ENCODE measurements at regions not wholly inside any gene's neighbourhood (a gene's known extent, or its start where the extent isn't known, plus 50 kb on each side); places are given as distances from the start of the nearest gene placed in this dataset.
"Not testable (repeated sequence)": the region's sequence is repeated elsewhere in the genome, so short reads cannot be mapped to it uniquely, and the experiment has no call there.

GRCh38 chr19:34044021-34044420, 128.3 kb upstream of the LSM14A start:
- no peak overlapping the region for H3K9ac ChIP-seq (ENCODE audit: low read depth, low read length, poor library complexity, severe bottlenecking)
- no peaks in the 10 kb centered on the region for H4K20me1 ChIP-seq (ENCODE audit: insufficient read depth, low read length, poor library complexity, severe bottlenecking)
- H3K4me2 ChIP-seq (ENCODE audit: low read depth, low read length, poor library complexity, severe bottlenecking) = no peak overlapping the region
- H3K9me3 ChIP-seq (ENCODE audit: insufficient read depth, low read depth, low read length) = no peaks in the 10 kb centered on the region
- H3F3A ChIP-seq (ENCODE audit: low read depth) = no peaks in the 10 kb centered on the region
- no peaks in the 10 kb centered on the region for H3K79me2 ChIP-seq (ENCODE audit: insufficient read depth, low read length)
- no peaks in the 10 kb centered on the region for H3K4me1 ChIP-seq (ENCODE audit: insufficient read depth, low read length, poor library complexity, severe bottlenecking)
- no peak for TF ChIP-seq EZH2phosphoT487 (IDR thresholded peaks at IDR 0.05; ENCODE audit: borderline replicate concordance)
- TF ChIP-seq CTCF (conservative IDR thresholded peaks at IDR 0.05; ENCODE audit: low read length) = no peak
- no peak overlapping the region for H3K4me3 ChIP-seq (ENCODE audit: low read length, poor library complexity, severe bottlenecking)
- no peak overlapping the region for H2AFZ ChIP-seq (ENCODE audit: low read length)
- H3K27me3 ChIP-seq (ENCODE audit: insufficient read depth, low read length, poor library complexity, severe bottlenecking) = no peaks in the 10 kb centered on the region
- H3K36me3 ChIP-seq (ENCODE audit: insufficient read depth, low read length) = no peaks in the 10 kb centered on the region
- no peaks in the 10 kb centered on the region for H3K9me2 ChIP-seq (replicated peaks; ENCODE audit: low read depth, low read length)

GRCh38 chr19:34049944-34050343, 122.4 kb upstream of the LSM14A start:
- no peak overlapping the region for H3K9ac ChIP-seq (ENCODE audit: low read depth, low read length, poor library complexity, severe bottlenecking)
- no peaks in the 10 kb centered on the region for H3K9me2 ChIP-seq (replicated peaks; ENCODE audit: low read depth, low read length)
- H3K9me3 ChIP-seq (ENCODE audit: insufficient read depth, low read depth, low read length) = no peaks in the 10 kb centered on the region
- H3K36me3 ChIP-seq (ENCODE audit: insufficient read depth, low read length) = no peaks in the 10 kb centered on the region
- no peaks in the 10 kb centered on the region for H3F3A ChIP-seq (ENCODE audit: low read depth)
- no peaks in the 10 kb centered on the region for H4K20me1 ChIP-seq (ENCODE audit: insufficient read depth, low read length, poor library complexity, severe bottlenecking)
- no peaks in the 10 kb centered on the region for H3K79me2 ChIP-seq (ENCODE audit: insufficient read depth, low read length)
- H3K4me3 ChIP-seq (ENCODE audit: low read length, poor library complexity, severe bottlenecking) = no peak overlapping the region
- H3K27me3 ChIP-seq (ENCODE audit: insufficient read depth, low read length, poor library complexity, severe bottlenecking) = no peaks in the 10 kb centered on the region
- H2AFZ ChIP-seq (ENCODE audit: low read length) = no peak overlapping the region
- no peak overlapping the region for H3K4me2 ChIP-seq (ENCODE audit: low read depth, low read length, poor library complexity, severe bottlenecking)
- TF ChIP-seq EZH2phosphoT487 (IDR thresholded peaks at IDR 0.05; ENCODE audit: borderline replicate concordance) (no peak), CTCF (conservative IDR thresholded peaks at IDR 0.05; ENCODE audit: low read length) (no peak)
- H3K4me1 ChIP-seq (ENCODE audit: insufficient read depth, low read length, poor library complexity, severe bottlenecking) = no peaks in the 10 kb centered on the region

- not testable (repeated sequence) for H3K4me1 ChIP-seq (ENCODE audit: insufficient read depth, low read length, poor library complexity, severe bottlenecking); H3K4me2 ChIP-seq (ENCODE audit: low read depth, low read length, poor library complexity, severe bottlenecking); H3K4me3 ChIP-seq (ENCODE audit: low read length, poor library complexity, severe bottlenecking); H3K9ac ChIP-seq (ENCODE audit: low read depth, low read length, poor library complexity, severe bottlenecking); H2AFZ ChIP-seq (ENCODE audit: low read length); H3K27me3 ChIP-seq (ENCODE audit: insufficient read depth, low read length, poor library complexity, severe bottlenecking); H3F3A ChIP-seq (ENCODE audit: low read depth); H4K20me1 ChIP-seq (ENCODE audit: insufficient read depth, low read length, poor library complexity, severe bottlenecking); H3K79me2 ChIP-seq (ENCODE audit: insufficient read depth, low read length); H3K36me3 ChIP-seq (ENCODE audit: insufficient read depth, low read length); H3K9me3 ChIP-seq (ENCODE audit: insufficient read depth, low read depth, low read length); H3K9me2 ChIP-seq (replicated peaks; ENCODE audit: low read depth, low read length)
Measured at GRCh38 chr19:34050430-34050829, 121.9 kb upstream of the LSM14A start.

GRCh38 chr19:34051255-34051654, 121.0 kb upstream of the LSM14A start:
- H3K9me3 ChIP-seq (ENCODE audit: insufficient read depth, low read depth, low read length) = no peaks in the 10 kb centered on the region
- no peak overlapping the region for H3K4me3 ChIP-seq (ENCODE audit: low read length, poor library complexity, severe bottlenecking)
- no peak overlapping the region for H3K9ac ChIP-seq (ENCODE audit: low read depth, low read length, poor library complexity, severe bottlenecking)
- H4K20me1 ChIP-seq (ENCODE audit: insufficient read depth, low read length, poor library complexity, severe bottlenecking) = no peaks in the 10 kb centered on the region
- no peak overlapping the region for H2AFZ ChIP-seq (ENCODE audit: low read length)
- H3K9me2 ChIP-seq (replicated peaks; ENCODE audit: low read depth, low read length) = no peaks in the 10 kb centered on the region
- H3K79me2 ChIP-seq (ENCODE audit: insufficient read depth, low read length) = no peaks in the 10 kb centered on the region
- no peak for TF ChIP-seq EZH2phosphoT487 (IDR thresholded peaks at IDR 0.05; ENCODE audit: borderline replicate concordance)
- TF ChIP-seq CTCF (conservative IDR thresholded peaks at IDR 0.05; ENCODE audit: low read length) = no peak
- no peaks in the 10 kb centered on the region for H3K36me3 ChIP-seq (ENCODE audit: insufficient read depth, low read length)
- H3K4me1 ChIP-seq (ENCODE audit: insufficient read depth, low read length, poor library complexity, severe bottlenecking) = no peaks in the 10 kb centered on the region
- H3K27me3 ChIP-seq (ENCODE audit: insufficient read depth, low read length, poor library complexity, severe bottlenecking) = no peaks in the 10 kb centered on the region
- H3F3A ChIP-seq (ENCODE audit: low read depth) = no peaks in the 10 kb centered on the region
- H3K4me2 ChIP-seq (ENCODE audit: low read depth, low read length, poor library complexity, severe bottlenecking) = no peak overlapping the region
